Ishikawa (cell line): ENCODE measurements at regions not wholly inside any gene's neighbourhood (a gene's known extent, or its start where the extent isn't known, plus 50 kb on each side); places are given as distances from the start of the nearest gene placed in this dataset.

ENCODE experiments used
- CEBPB ChIP-seq: IDR thresholded peaks from 2 replicates; pipeline ENCODE4 v1.6.1; 2012
- CREB1 ChIP-seq: IDR thresholded peaks from 2 replicates; pipeline ENCODE4 v1.6.1; 2012; ENCODE audit warnings: low read depth
- EP300 ChIP-seq: IDR thresholded peaks from 2 replicates; pipeline ENCODE4 v1.6.1; 2012; ENCODE audit warnings: borderline replicate concordance
- FOXM1 ChIP-seq: IDR thresholded peaks from 2 replicates; pipeline ENCODE4 v1.6.1; 2012; ENCODE audit warnings: low read depth, borderline replicate concordance
- REST ChIP-seq: IDR thresholded peaks from 2 replicates; pipeline ENCODE4 v1.6.1; 2012; ENCODE audit warnings: low read depth, mild to moderate bottlenecking
- TAF1 ChIP-seq: IDR thresholded peaks from 2 replicates; pipeline ENCODE4 v1.6.1; 2012; ENCODE audit warnings: low read depth, mild to moderate bottlenecking
- TEAD4 ChIP-seq: IDR thresholded peaks from 2 replicates; pipeline ENCODE4 v1.6.1; 2012
- YY1 ChIP-seq: IDR thresholded peaks from 2 replicates; pipeline ENCODE4 v1.6.1; 2012; ENCODE audit warnings: low read depth
- TF ChIP-seq, protein P1 (sequence below): IDR thresholded peaks from 2 replicates; pipeline ENCODE4 v1.6.1; 2012

DNA sequence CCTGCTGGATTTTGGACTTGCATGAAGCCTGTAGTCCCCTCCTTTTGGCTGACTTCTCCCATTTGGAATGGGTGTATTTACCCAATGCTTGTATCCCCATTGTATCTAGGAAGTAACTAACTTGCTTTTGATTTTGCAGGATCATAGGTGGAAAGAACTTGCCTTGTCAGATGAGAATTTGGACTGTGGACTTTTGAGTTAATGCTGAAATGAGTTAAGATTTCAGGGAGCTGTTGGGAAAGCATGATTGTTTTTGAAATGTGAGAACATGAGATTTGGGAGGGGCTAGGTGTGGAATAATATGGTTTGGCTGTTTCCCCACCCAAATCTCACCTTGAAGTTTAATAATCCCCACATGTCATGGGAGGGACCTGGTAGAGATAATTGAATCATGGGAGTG lies 189.6 kb upstream of the CDKN2B start:
- TF ChIP-seq TEAD4, result no peak
- no peak for TF ChIP-seq REST
- no peak for TF ChIP-seq EP300
- TF ChIP-seq TAF1, result no peak
- TF ChIP-seq, protein P1, sequence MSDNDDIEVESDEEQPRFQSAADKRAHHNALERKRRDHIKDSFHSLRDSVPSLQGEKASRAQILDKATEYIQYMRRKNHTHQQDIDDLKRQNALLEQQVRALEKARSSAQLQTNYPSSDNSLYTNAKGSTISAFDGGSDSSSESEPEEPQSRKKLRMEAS, result no peak
- TF ChIP-seq CEBPB, result no peak
- no peak for TF ChIP-seq YY1
- no peak for TF ChIP-seq FOXM1
- TF ChIP-seq CREB1, result no peak
